Mucosa of stomach (tissue), 1 donor: ENCODE measurements at regions not wholly inside any gene's neighbourhood (a gene's known extent, or its start where the extent isn't known, plus 50 kb on each side); places are given as distances from the start of the nearest gene placed in this dataset.
"Not testable (repeated sequence)": the region's sequence is repeated elsewhere in the genome, so short reads cannot be mapped to it uniquely, and the experiment has no call there.

ENCODE experiments used
- H3K27me3 ChIP-seq: one replicate; pipeline ENCODE4 v1.7.0; 2013; ENCODE audit warnings: mild to moderate bottlenecking, low read length; ENCODE audit not compliant: control insufficient read depth, insufficient read depth
- H3K36me3 ChIP-seq: one replicate; pipeline ENCODE4 v1.7.0; 2013; ENCODE audit warnings: low read length; ENCODE audit not compliant: control insufficient read depth, insufficient read depth
- H3K4me1 ChIP-seq: one replicate; pipeline ENCODE4 v1.7.0; 2013; ENCODE audit warnings: mild to moderate bottlenecking, low read length; ENCODE audit not compliant: control insufficient read depth, insufficient read depth
- H3K4me3 ChIP-seq: one replicate; pipeline ENCODE4 v1.7.0; 2013; ENCODE audit warnings: low read length
- H3K9ac ChIP-seq: one replicate; pipeline ENCODE4 v1.7.0; 2013; ENCODE audit warnings: mild to moderate bottlenecking, low read length, moderate library complexity
- H3K9me3 ChIP-seq: one replicate; pipeline ENCODE4 v1.7.0; 2013; ENCODE audit warnings: mild to moderate bottlenecking, low read length, moderate library complexity; ENCODE audit not compliant: control insufficient read depth
- donor health status: Pancreatic carcinoma.

GRCh38 chr4:188341428-188341827 lies 202.2 kb downstream of the TRIML1 start:
- Histone ChIP-seq H3K4me1 (no peaks in the 10 kb centered on the region), H3K4me3 (no peak overlapping the region), H3K9ac (no peak overlapping the region), H3K36me3 (no peaks in the 10 kb centered on the region), H3K27me3 (no peaks in the 10 kb centered on the region), H3K9me3 (no peaks in the 10 kb centered on the region)

- Histone ChIP-seq H3K4me3 (no peak overlapping the region), H3K27me3 (no peaks in the 10 kb centered on the region), H3K9ac (no peak overlapping the region), H3K4me1 (no peaks in the 10 kb centered on the region), H3K9me3 (no peaks in the 10 kb centered on the region), H3K36me3 (no peaks in the 10 kb centered on the region)
Observed at GRCh38 chr4:188346171-188346809, 207.0 kb downstream of the TRIML1 start.

- Histone ChIP-seq H3K36me3 (no peaks in the 10 kb centered on the region), H3K9ac (no peak overlapping the region), H3K4me3 (no peak overlapping the region), H3K9me3 (no peaks in the 10 kb centered on the region), H3K27me3 (no peaks in the 10 kb centered on the region), H3K4me1 (no peaks in the 10 kb centered on the region)
Observed at GRCh38 chr4:188347339-188347738, 208.1 kb downstream of the TRIML1 start.

- not testable (repeated sequence) for H3K4me1 ChIP-seq, H3K4me3 ChIP-seq, H3K9me3 ChIP-seq, H3K36me3 ChIP-seq, H3K27me3 ChIP-seq, H3K9ac ChIP-seq
Observed at GRCh38 chr4:188349569-188349968, 210.3 kb downstream of the TRIML1 start.

- Histone ChIP-seq H3K4me3 (no peak overlapping the region), H3K36me3 (no peaks in the 10 kb centered on the region), H3K4me1 (no peaks in the 10 kb centered on the region), H3K27me3 (no peaks in the 10 kb centered on the region), H3K9me3 (no peaks in the 10 kb centered on the region), H3K9ac (no peak overlapping the region)
Observed at GRCh38 chr4:188363196-188363595, 224.0 kb downstream of the TRIML1 start.

GRCh38 chr4:188370777-188371176 lies 231.5 kb downstream of the TRIML1 start:
- H3K27me3 ChIP-seq: no peaks in the 10 kb centered on the region
- no peaks in the 10 kb centered on the region for H3K36me3 ChIP-seq
- H3K4me1 ChIP-seq: no peaks in the 10 kb centered on the region
- no peak overlapping the region for H3K9ac ChIP-seq
- H3K9me3 ChIP-seq: no peaks in the 10 kb centered on the region
- no peak overlapping the region for H3K4me3 ChIP-seq

GRCh38 chr4:188372058-188372457 lies 232.8 kb downstream of the TRIML1 start:
- no peaks in the 10 kb centered on the region for H3K36me3 ChIP-seq

GRCh38 chr4:188372829-188373228 lies 233.6 kb downstream of the TRIML1 start:
- Histone ChIP-seq H3K36me3 (no peaks in the 10 kb centered on the region), H3K9me3 (no peaks in the 10 kb centered on the region), H3K4me1 (no peaks in the 10 kb centered on the region), H3K4me3 (no peak overlapping the region), H3K9ac (no peak overlapping the region), H3K27me3 (no peaks in the 10 kb centered on the region)

More at GRCh38 chr4:188372058-188372457, 232.8 kb downstream of the TRIML1 start:
- H3K9me3 ChIP-seq: no peaks in the 10 kb centered on the region
- H3K4me1 ChIP-seq: no peaks in the 10 kb centered on the region
- no peak overlapping the region for H3K4me3 ChIP-seq
- H3K27me3 ChIP-seq: no peaks in the 10 kb centered on the region
- H3K9ac ChIP-seq: no peak overlapping the region

GRCh38 chr4:188374871-188375270 lies 235.6 kb downstream of the TRIML1 start:
- no peak overlapping the region for H3K4me3 ChIP-seq
- H3K36me3 ChIP-seq: no peaks in the 10 kb centered on the region
- no peaks in the 10 kb centered on the region for H3K27me3 ChIP-seq
- H3K9ac ChIP-seq: no peak overlapping the region
- no peaks in the 10 kb centered on the region for H3K9me3 ChIP-seq
- no peaks in the 10 kb centered on the region for H3K4me1 ChIP-seq

GRCh38 chr4:188377816-188378215 lies 238.6 kb downstream of the TRIML1 start:
- Histone ChIP-seq H3K4me3 (no peak overlapping the region), H3K27me3 (no peaks in the 10 kb centered on the region), H3K9ac (no peak overlapping the region), H3K9me3 (no peaks in the 10 kb centered on the region), H3K4me1 (no peaks in the 10 kb centered on the region), H3K36me3 (no peaks in the 10 kb centered on the region)

GRCh38 chr4:188383180-188383579 lies 243.9 kb downstream of the TRIML1 start:
- Histone ChIP-seq H3K36me3 (no peaks in the 10 kb centered on the region), H3K27me3 (no peaks in the 10 kb centered on the region), H3K4me1 (no peaks in the 10 kb centered on the region), H3K4me3 (no peak overlapping the region), H3K9ac (no peak overlapping the region), H3K9me3 (no peaks in the 10 kb centered on the region)

GRCh38 chr4:188387179-188387791 lies 248.0 kb downstream of the TRIML1 start:
- H3K36me3 ChIP-seq: no peaks in the 10 kb centered on the region
- no peaks in the 10 kb centered on the region for H3K9me3 ChIP-seq
- no peak overlapping the region for H3K9ac ChIP-seq
- H3K27me3 ChIP-seq: no peaks in the 10 kb centered on the region
- no peaks in the 10 kb centered on the region for H3K4me1 ChIP-seq
- H3K4me3 ChIP-seq: no peak overlapping the region

GRCh38 chr4:188391349-188391748 lies 252.1 kb downstream of the TRIML1 start:
- H3K36me3 ChIP-seq, H3K9ac ChIP-seq, H3K4me1 ChIP-seq, H3K27me3 ChIP-seq, H3K4me3 ChIP-seq, H3K9me3 ChIP-seq: not testable (repeated sequence)
